Stomach (tissue), 8 donors: ENCODE measurements at regions not wholly inside any gene's neighbourhood (a gene's known extent, or its start where the extent isn't known, plus 50 kb on each side); places are given as distances from the start of the nearest gene placed in this dataset.

Source experiments
- DNase-seq, 2 donors: peaks; one replicate each; pipeline versions ENCODE4 v3.0.0 to v3.0.0-alpha.2; 2013 to 2019
- H3K27ac ChIP-seq, 5 donors: fragments of 200-600 bp in 4 of 5; sonication (generic) in 4 of 5; one replicate each; pipeline ENCODE4 v1.5.1; 2013 to 2019; ENCODE audit warnings: mild to moderate bottlenecking in 1 of 5, moderate library complexity in 1 of 5
- H3K27me3 ChIP-seq, 3 donors: fragments of 200-600 bp; sonication (generic); one replicate each; pipeline ENCODE4 v1.5.1; 2017 to 2019; ENCODE audit warnings: mixed run types in 1 of 3
- H3K36me3 ChIP-seq, 4 donors: fragments of 200-600 bp; sonication (generic); 1 replicate in 3 of 4; 2 replicates in 1 of 4; pipeline ENCODE4 v1.5.1; 2016 to 2019
- H3K4me1 ChIP-seq, 4 donors: fragments of 200-600 bp; sonication (generic); one replicate each; pipeline ENCODE4 v1.5.1; 2016 to 2019
- H3K4me3 ChIP-seq, 4 donors: fragments of 200-600 bp; sonication (generic) in 3 of 4; one replicate each; pipeline ENCODE4 v1.5.1; 2016 to 2019; ENCODE audit warnings: mild to moderate bottlenecking in 1 of 4
- H3K9me3 ChIP-seq, 4 donors: fragments of 200-600 bp; sonication (generic); one replicate each; pipeline ENCODE4 v1.5.1; 2016 to 2019
- CTCF ChIP-seq, 7 experiments: fragments of 450-650 bp in 4 of 7; fragments of 200-600 bp in 3 of 7; sonication (generic) in 3 of 7; IDR thresholded peaks; one replicate each; pipeline ENCODE4 v1.5.1; 2016 to 2019; ENCODE audit warnings: antibody characterized with exemption in 7 of 7, control low read depth in 2 of 7, mild to moderate bottlenecking in 1 of 7
- EP300 ChIP-seq: sonication (generic); formaldehyde crosslinking; IDR thresholded peaks from one replicate; pipeline ENCODE4 v1.6.1; 2017; ENCODE audit warnings: antibody characterized with exemption
- POLR2A ChIP-seq, 4 donors: fragments of 450-650 bp; IDR thresholded peaks; one replicate each; pipeline ENCODE4 v1.6.1; 2016; ENCODE audit warnings: antibody characterized with exemption in 4 of 4, control low read depth in 2 of 4, mild to moderate bottlenecking in 1 of 4, moderate library complexity in 1 of 4
- POLR2AphosphoS5 ChIP-seq, 3 donors: sonication (generic); formaldehyde crosslinking; IDR thresholded peaks; one replicate each; pipeline ENCODE4 v1.6.1; 2016; ENCODE audit warnings: antibody characterized with exemption in 3 of 3
- WGBS, 5 donors: extraction: QIAGEN DNeasy Blood & Tissue Kit in 3 of 5; methylation state at CpG; one replicate each; pipeline versions ENCODE4 v1.1.5 to v1.1.7; 2013 to 2018; 5-methylcytosine and 5-hydroxymethylcytosine counted together
- intact Hi-C: fragments of 100-400 bp; cut with DNase I; formaldehyde crosslinking; loops from one replicate; pipeline ENCODE4 v1.15.1; 2023; ENCODE audit warnings: low total_unique reads
- donor health status: healthy with polysubstance abuse.
- donor health status: Bipolar disorder and iron deficiency.
- donor health status: healthy.

- DNase-seq: no peak
- TF ChIP-seq POLR2AphosphoS5 (IDR thresholded peaks at IDR 0.05) (no peak), CTCF (IDR thresholded peaks at IDR 0.05) (no peak), EP300 (no peak), POLR2A (IDR thresholded peaks at IDR 0.05) (no peak)
- WGBS, 5 donors: 33 to 56% (median 41%) methylated on average over 1 of the region's 1 CpG
- no peak overlapping the region for H3K27ac ChIP-seq
- H3K9me3 ChIP-seq: peaks cover 0 to 20% (median 0%) of the 10 kb centered on the region in 4 donors
- no peaks in the 10 kb centered on the region for H3K36me3 ChIP-seq
- no peaks in the 10 kb centered on the region for H3K27me3 ChIP-seq
- intact Hi-C loops: no loop called here
- no peaks in the 10 kb centered on the region for H3K4me1 ChIP-seq
- H3K4me3 ChIP-seq: no peak overlapping the region
Observed at GRCh38 chr11:98136357-98136756, 884.4 kb upstream of the CNTN5 start.

GRCh38 chr11:98137437-98137836 lies 883.3 kb upstream of the CNTN5 start:
- TF ChIP-seq POLR2A (IDR thresholded peaks at IDR 0.05): no peak
- TF ChIP-seq POLR2AphosphoS5 (IDR thresholded peaks at IDR 0.05): no peak
- no peak for TF ChIP-seq EP300
- no peak for TF ChIP-seq CTCF (IDR thresholded peaks at IDR 0.05)
- no peak for DNase-seq
- Histone ChIP-seq H3K27ac (no peak overlapping the region), H3K36me3 (no peaks in the 10 kb centered on the region), H3K9me3 (peaks cover 0 to 20% (median 0%) of the 10 kb centered on the region in 4 donors), H3K4me1 (no peaks in the 10 kb centered on the region), H3K27me3 (no peaks in the 10 kb centered on the region), H3K4me3 (no peak overlapping the region)
- intact Hi-C loops: no loop called here
- WGBS, 5 donors: 80 to 87% (median 83%) methylated on average over 3 of the region's 3 CpGs

- Histone ChIP-seq H3K4me1 (no peaks in the 10 kb centered on the region), H3K4me3 (no peak overlapping the region), H3K36me3 (no peaks in the 10 kb centered on the region), H3K27ac (no peak overlapping the region), H3K9me3 (peaks cover 0 to 38% (median 8%) of the 10 kb centered on the region in 4 donors), H3K27me3 (no peaks in the 10 kb centered on the region)
- DNase-seq: no peak
- intact Hi-C loops: no loop called here
- TF ChIP-seq POLR2A (IDR thresholded peaks at IDR 0.05) (no peak), EP300 (no peak), CTCF (IDR thresholded peaks at IDR 0.05) (no peak), POLR2AphosphoS5 (IDR thresholded peaks at IDR 0.05) (no peak)
Observed at GRCh38 chr11:98143661-98144060, 877.1 kb upstream of the CNTN5 start.

- H3K9me3 ChIP-seq: peaks cover 0 to 15% (median 10%) of the 10 kb centered on the region in 4 donors
- H3K27me3 ChIP-seq: no peaks in the 10 kb centered on the region
- no peak overlapping the region for H3K27ac ChIP-seq
- no peaks in the 10 kb centered on the region for H3K36me3 ChIP-seq
- H3K4me3 ChIP-seq: no peak overlapping the region
- no peak for DNase-seq
- WGBS, 5 donors: 67 to 76% (median 70%) methylated on average over 2 of the region's 2 CpGs
- TF ChIP-seq POLR2A (IDR thresholded peaks at IDR 0.05) (no peak), CTCF (IDR thresholded peaks at IDR 0.05) (no peak), EP300 (no peak), POLR2AphosphoS5 (IDR thresholded peaks at IDR 0.05) (no peak)
- intact Hi-C loops: no loop called here
- no peaks in the 10 kb centered on the region for H3K4me1 ChIP-seq
Observed at GRCh38 chr11:98153752-98154151, 867.0 kb upstream of the CNTN5 start.
